ENCODE measurements at regions not wholly inside any gene's neighbourhood (a gene's known extent, or its start where the extent isn't known, plus 50 kb on each side); places are given as distances from the start of the nearest gene placed in this dataset.

DNA sequence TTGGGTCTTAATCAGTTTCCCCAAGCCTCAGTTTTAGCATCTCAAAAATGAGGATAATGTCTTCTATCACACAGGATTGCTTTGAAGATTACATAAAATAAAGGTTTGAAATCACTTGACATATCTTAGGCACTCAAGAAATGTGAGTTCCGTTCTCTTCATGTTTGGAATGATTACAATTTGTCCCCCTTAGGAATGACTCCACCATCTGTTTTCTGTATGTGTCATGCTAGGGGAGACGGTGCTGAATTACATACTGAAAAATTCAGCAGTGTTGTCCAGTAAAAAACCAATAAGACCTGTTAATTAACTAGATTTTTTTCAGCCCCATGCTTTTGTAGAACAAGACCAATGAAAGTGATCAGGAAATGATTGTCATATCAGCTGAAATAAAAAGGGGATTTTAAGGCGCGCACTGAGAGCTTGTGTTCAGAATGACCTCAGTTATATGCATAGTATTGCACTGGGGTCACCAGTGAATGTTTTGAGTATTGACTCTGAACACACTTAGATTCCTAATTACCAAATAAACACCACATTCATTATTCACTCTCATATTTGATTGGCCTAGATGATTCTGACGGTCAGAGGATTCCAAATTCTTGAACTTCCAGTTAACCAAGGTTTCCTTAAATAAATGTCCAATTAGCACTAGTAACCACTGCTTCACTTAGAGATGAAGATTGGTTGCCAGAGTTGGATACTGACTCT is 114.5 kb upstream of the KCNK2 start:
- no peak for DNase-seq (ENCODE audit: low spot score)
- no peaks in the 10 kb centered on the region for H3K9me3 ChIP-seq (ENCODE audit: severe bottlenecking)
- TF ChIP-seq, protein P1, sequence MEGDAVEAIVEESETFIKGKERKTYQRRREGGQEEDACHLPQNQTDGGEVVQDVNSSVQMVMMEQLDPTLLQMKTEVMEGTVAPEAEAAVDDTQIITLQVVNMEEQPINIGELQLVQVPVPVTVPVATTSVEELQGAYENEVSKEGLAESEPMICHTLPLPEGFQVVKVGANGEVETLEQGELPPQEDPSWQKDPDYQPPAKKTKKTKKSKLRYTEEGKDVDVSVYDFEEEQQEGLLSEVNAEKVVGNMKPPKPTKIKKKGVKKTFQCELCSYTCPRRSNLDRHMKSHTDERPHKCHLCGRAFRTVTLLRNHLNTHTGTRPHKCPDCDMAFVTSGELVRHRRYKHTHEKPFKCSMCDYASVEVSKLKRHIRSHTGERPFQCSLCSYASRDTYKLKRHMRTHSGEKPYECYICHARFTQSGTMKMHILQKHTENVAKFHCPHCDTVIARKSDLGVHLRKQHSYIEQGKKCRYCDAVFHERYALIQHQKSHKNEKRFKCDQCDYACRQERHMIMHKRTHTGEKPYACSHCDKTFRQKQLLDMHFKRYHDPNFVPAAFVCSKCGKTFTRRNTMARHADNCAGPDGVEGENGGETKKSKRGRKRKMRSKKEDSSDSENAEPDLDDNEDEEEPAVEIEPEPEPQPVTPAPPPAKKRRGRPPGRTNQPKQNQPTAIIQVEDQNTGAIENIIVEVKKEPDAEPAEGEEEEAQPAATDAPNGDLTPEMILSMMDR (IDR thresholded peaks at IDR 0.05; ENCODE audit: poor library complexity, severe bottlenecking), result no peak
- no peak overlapping the region for H3K27ac ChIP-seq (ENCODE audit: poor library complexity, severe bottlenecking)
- H3K4me1 ChIP-seq (ENCODE audit: insufficient read depth, poor library complexity, severe bottlenecking), result no peaks in the 10 kb centered on the region
- no peaks in the 10 kb centered on the region for H3K27me3 ChIP-seq (ENCODE audit: insufficient read depth, poor library complexity, severe bottlenecking)
- no peaks in the 10 kb centered on the region for H3K36me3 ChIP-seq (ENCODE audit: low read depth)
- H3K4me3 ChIP-seq (ENCODE audit: severe bottlenecking), result no peak overlapping the region
- ATAC-seq (ENCODE audit: low read depth), result no peak

DNA sequence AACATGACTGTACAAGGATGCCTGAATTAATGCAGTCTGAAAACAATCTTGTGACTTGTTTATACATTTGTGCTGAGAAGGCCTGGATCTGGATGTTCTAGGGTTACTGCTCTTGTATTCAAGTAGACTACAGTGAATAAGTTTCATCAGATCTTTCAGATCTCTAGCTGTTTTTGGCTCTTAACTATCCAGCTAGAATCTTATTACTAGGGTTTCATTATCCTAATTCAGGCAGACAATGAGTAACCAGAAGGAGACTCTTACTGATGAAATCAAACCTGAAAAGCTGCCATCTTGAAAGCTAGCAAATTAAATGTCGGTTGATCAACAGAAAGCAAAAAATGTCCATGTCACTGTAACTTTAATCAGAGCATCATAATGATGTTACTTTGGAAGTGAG is 112.5 kb upstream of the KCNK2 start:
- H3K9me3 ChIP-seq (ENCODE audit: severe bottlenecking), result no peaks in the 10 kb centered on the region
- no peak for ATAC-seq (ENCODE audit: low read depth)
- H3K27me3 ChIP-seq (ENCODE audit: insufficient read depth, poor library complexity, severe bottlenecking), result no peaks in the 10 kb centered on the region
- no peak for DNase-seq (ENCODE audit: low spot score)
- no peak overlapping the region for H3K27ac ChIP-seq (ENCODE audit: poor library complexity, severe bottlenecking)
- TF ChIP-seq, protein P1 (IDR thresholded peaks at IDR 0.05; ENCODE audit: poor library complexity, severe bottlenecking), result no peak
- no peaks in the 10 kb centered on the region for H3K4me1 ChIP-seq (ENCODE audit: insufficient read depth, poor library complexity, severe bottlenecking)
- H3K4me3 ChIP-seq (ENCODE audit: severe bottlenecking), result no peak overlapping the region
- H3K36me3 ChIP-seq (ENCODE audit: low read depth), result no peaks in the 10 kb centered on the region

DNA sequence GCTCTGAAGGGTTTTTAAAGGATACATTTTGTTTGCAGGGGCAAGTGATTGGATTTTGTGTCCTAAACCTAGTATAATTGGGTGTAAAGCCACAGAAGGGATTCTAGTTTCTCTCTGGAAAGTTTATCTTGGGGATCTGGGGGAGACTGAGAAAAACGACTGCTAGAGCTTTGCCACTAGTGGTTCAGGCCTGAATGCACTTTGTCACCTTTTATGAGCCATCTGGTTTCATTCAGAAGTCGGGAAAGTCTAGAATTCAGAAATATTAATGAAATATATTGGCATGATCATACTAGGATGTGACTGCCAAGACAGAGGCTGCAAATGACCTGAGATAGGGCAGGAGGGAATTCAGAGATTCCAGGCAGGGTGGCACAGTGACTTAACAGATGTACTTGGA is 111.5 kb upstream of the KCNK2 start:
- DNase-seq (ENCODE audit: low spot score) (no peak), ATAC-seq (ENCODE audit: low read depth) (no peak)
- H3K4me1 ChIP-seq (ENCODE audit: insufficient read depth, poor library complexity, severe bottlenecking), result no peaks in the 10 kb centered on the region
- no peak overlapping the region for H3K4me3 ChIP-seq (ENCODE audit: severe bottlenecking)
- H3K27me3 ChIP-seq (ENCODE audit: insufficient read depth, poor library complexity, severe bottlenecking), result no peaks in the 10 kb centered on the region
- no peaks in the 10 kb centered on the region for H3K9me3 ChIP-seq (ENCODE audit: severe bottlenecking)
- no peaks in the 10 kb centered on the region for H3K36me3 ChIP-seq (ENCODE audit: low read depth)
- no peak overlapping the region for H3K27ac ChIP-seq (ENCODE audit: poor library complexity, severe bottlenecking)
- TF ChIP-seq, protein P1 (IDR thresholded peaks at IDR 0.05; ENCODE audit: poor library complexity, severe bottlenecking), result no peak

DNA sequence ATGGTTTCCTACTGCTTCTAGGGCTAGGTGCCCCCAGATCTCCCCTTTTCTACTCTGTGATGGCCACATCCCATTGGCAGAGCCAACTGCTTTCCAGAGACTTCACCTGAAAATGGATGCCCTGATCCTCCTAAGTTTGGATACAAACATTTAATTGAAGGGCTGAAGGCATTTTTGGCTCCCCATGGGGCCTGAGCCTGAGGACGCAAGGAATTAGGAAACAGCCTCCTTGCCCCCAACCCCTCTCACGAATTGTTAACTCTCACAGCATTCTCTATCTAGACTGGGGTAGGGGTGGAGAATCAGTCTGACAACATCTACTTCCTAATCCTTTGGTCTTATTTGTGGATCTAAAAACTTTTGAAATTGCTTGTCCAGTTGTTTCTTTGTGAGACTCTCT is 108.5 kb upstream of the KCNK2 start:
- no peak for ATAC-seq (ENCODE audit: low read depth)
- H3K9me3 ChIP-seq (ENCODE audit: severe bottlenecking), result no peaks in the 10 kb centered on the region
- no peak for DNase-seq (ENCODE audit: low spot score)
- no peaks in the 10 kb centered on the region for H3K4me1 ChIP-seq (ENCODE audit: insufficient read depth, poor library complexity, severe bottlenecking)
- no peaks in the 10 kb centered on the region for H3K36me3 ChIP-seq (ENCODE audit: low read depth)
- no peaks in the 10 kb centered on the region for H3K27me3 ChIP-seq (ENCODE audit: insufficient read depth, poor library complexity, severe bottlenecking)
- H3K27ac ChIP-seq (ENCODE audit: poor library complexity, severe bottlenecking), result no peak overlapping the region
- no peak overlapping the region for H3K4me3 ChIP-seq (ENCODE audit: severe bottlenecking)
- TF ChIP-seq, protein P1 (IDR thresholded peaks at IDR 0.05; ENCODE audit: poor library complexity, severe bottlenecking), result no peak

DNA sequence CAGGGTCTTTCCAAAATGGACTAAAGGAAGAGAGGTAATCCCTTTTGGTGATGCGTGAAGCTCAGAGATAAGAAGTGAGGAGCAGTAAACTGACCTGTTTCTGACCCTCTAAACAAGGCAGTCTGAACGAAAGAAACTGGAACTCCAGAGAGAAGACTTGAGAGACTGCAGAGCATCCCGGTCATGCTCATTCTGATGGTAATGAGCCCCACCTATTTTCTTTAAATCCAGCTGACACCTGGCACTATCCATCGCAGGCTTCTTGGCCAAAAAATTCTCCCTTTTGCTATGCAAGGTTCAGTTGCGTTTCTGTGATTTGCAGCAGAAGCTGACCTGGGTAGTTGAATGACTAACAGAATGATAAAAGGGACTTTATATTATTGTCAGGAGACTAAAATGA is 105.9 kb upstream of the KCNK2 start:
- no peak for DNase-seq (ENCODE audit: low spot score)
- ATAC-seq (ENCODE audit: low read depth), result no peak
- H3K27ac ChIP-seq (ENCODE audit: poor library complexity, severe bottlenecking), result no peak overlapping the region
- H3K36me3 ChIP-seq (ENCODE audit: low read depth), result no peaks in the 10 kb centered on the region
- no peaks in the 10 kb centered on the region for H3K4me1 ChIP-seq (ENCODE audit: insufficient read depth, poor library complexity, severe bottlenecking)
- H3K4me3 ChIP-seq (ENCODE audit: severe bottlenecking), result no peak overlapping the region
- H3K27me3 ChIP-seq (ENCODE audit: insufficient read depth, poor library complexity, severe bottlenecking), result no peaks in the 10 kb centered on the region
- no peaks in the 10 kb centered on the region for H3K9me3 ChIP-seq (ENCODE audit: severe bottlenecking)
- TF ChIP-seq, protein P1 (IDR thresholded peaks at IDR 0.05; ENCODE audit: poor library complexity, severe bottlenecking), result no peak

Measured in RWPE2 (cell line).